ENCODE measurements at regions not wholly inside any gene's neighbourhood (a gene's known extent, or its start where the extent isn't known, plus 50 kb on each side); places are given as distances from the start of the nearest gene placed in this dataset.

DNA sequence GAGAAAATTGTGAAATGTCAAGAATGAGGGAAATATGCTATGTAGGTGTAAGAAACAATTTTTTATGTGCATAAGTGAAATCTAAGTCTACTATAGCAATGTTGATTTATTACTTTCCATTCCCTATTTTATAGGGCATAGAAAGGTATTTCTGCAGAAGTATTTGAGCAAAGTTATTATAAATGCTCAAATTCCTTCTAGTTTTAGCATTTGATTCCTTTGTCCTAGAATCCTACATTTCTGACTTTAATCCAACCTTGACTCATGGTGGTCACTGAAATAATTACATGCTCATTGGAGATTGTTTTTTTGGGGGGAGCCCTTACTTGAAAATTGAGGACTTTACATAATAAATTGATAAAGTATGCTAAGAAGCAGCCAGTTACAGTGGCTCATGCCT is 716.6 kb upstream of the LUZP2 start:
- TF ChIP-seq, protein P1, sequence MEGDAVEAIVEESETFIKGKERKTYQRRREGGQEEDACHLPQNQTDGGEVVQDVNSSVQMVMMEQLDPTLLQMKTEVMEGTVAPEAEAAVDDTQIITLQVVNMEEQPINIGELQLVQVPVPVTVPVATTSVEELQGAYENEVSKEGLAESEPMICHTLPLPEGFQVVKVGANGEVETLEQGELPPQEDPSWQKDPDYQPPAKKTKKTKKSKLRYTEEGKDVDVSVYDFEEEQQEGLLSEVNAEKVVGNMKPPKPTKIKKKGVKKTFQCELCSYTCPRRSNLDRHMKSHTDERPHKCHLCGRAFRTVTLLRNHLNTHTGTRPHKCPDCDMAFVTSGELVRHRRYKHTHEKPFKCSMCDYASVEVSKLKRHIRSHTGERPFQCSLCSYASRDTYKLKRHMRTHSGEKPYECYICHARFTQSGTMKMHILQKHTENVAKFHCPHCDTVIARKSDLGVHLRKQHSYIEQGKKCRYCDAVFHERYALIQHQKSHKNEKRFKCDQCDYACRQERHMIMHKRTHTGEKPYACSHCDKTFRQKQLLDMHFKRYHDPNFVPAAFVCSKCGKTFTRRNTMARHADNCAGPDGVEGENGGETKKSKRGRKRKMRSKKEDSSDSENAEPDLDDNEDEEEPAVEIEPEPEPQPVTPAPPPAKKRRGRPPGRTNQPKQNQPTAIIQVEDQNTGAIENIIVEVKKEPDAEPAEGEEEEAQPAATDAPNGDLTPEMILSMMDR (IDR thresholded peaks at IDR 0.05), result no peak
- no peak for TF ChIP-seq POLR2A (IDR thresholded peaks at IDR 0.05)
- no peak for TF ChIP-seq POLR2AphosphoS5 (IDR thresholded peaks at IDR 0.05)
- TF ChIP-seq EP300 (IDR thresholded peaks at IDR 0.05), result no peak

Measured in suprapubic skin (tissue), 4 donors.